ENCODE measurements at regions not wholly inside any gene's neighbourhood (a gene's known extent, or its start where the extent isn't known, plus 50 kb on each side); places are given as distances from the start of the nearest gene placed in this dataset.
A peak's percentile ranks its signal among the peaks of the same experiment; 100 is the strongest.

DNA sequence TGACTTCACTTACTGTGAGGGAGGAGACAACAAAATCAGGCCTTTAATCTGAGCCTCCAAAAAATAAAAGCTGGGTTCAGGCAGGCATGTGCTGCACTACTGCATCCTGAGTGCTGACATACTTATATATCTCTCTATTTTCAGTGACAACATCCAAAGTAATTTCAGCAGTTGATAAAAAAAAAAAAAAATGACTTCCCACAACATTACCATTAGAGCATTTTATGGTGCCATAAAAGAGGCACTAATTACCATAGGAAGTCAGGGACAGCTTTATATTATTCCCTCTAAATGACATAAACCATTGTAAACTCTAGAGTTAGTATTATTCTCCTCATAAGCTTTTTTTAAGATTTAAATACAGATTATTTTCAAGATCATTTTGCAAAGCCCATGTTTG lies 346.1 kb downstream of the SLCO4C1 start:
- in situ Hi-C loops (cut with HindIII; ENCODE audit: extremely low pct_ligation_motif_present, low pct_unique_long_range_greater_than_20kb) (no loop called here), intact Hi-C loops (cut with micrococcal nuclease; ENCODE audit: unreplicated experiment) (no loop called here)
- no peak overlapping the region for H2AFZ ChIP-seq (ENCODE audit: low read length)
- ATAC-seq (no peak), FAIRE-seq (no peak), DNase-seq (ENCODE audit: low spot score) (no peak)
- CTCF ChIA-PET (ENCODE audit: low intra/inter-chr PET ratio, low total read pairs), result no interaction called here
- no peak overlapping the region for H3K4me2 ChIP-seq (ENCODE audit: low read depth, low read length)
- H3K9ac ChIP-seq (ENCODE audit: insufficient read depth, low read depth, low read length), result no peak overlapping the region
- no peak overlapping the region for H3K27ac ChIP-seq (ENCODE audit: extremely low read length, insufficient read depth, low read length)
- H3K27me3 ChIP-seq (ENCODE audit: control insufficient read depth in 1 of 2, insufficient read depth in 2 of 2, low read length in 2 of 2), result no peaks in the 10 kb centered on the region; a peak in 1 of 5 replicates
- TF ChIP-seq ZNF44 (CRISPR knock-in tag; IDR thresholded peaks at IDR 0.05), result no peak
- no peak for TF ChIP-seq RBM39 (IDR thresholded peaks at IDR 0.05; ENCODE audit: low read depth, low read length, poor library complexity, severe bottlenecking)
- TF ChIP-seq ZNF775 (CRISPR knock-in tag; IDR thresholded peaks at IDR 0.05; ENCODE audit: borderline replicate concordance), result no peak
- no peak for TF ChIP-seq MYNN (CRISPR knock-in tag; IDR thresholded peaks at IDR 0.05; ENCODE audit: low read depth)
- POLR2A ChIA-PET, result no interaction called here
- H4K20me1 ChIP-seq (ENCODE audit: insufficient read depth, low read length), result no peaks in the 10 kb centered on the region
- no peaks in the 10 kb centered on the region for H3K79me2 ChIP-seq (ENCODE audit: insufficient read depth, low read length)
- no TSS peak for BruUV-seq (replicated peaks)
- no peaks in the 10 kb centered on the region for H3K4me1 ChIP-seq (ENCODE audit: insufficient read depth, low read length)
- no peaks in the 10 kb centered on the region for H3K36me3 ChIP-seq (replicated peaks in 1 of 2; ENCODE audit: control insufficient read depth in 1 of 2, insufficient read depth in 2 of 2, low read length in 2 of 2)
- H3K9me3 ChIP-seq (ENCODE audit: low read length), result no peaks in the 10 kb centered on the region
- H3K4me3 ChIP-seq (replicated peaks in 1 of 3; ENCODE audit: insufficient read depth in 1 of 3, low read depth in 2 of 3, low read length in 3 of 3), result no peak overlapping the region

DNA sequence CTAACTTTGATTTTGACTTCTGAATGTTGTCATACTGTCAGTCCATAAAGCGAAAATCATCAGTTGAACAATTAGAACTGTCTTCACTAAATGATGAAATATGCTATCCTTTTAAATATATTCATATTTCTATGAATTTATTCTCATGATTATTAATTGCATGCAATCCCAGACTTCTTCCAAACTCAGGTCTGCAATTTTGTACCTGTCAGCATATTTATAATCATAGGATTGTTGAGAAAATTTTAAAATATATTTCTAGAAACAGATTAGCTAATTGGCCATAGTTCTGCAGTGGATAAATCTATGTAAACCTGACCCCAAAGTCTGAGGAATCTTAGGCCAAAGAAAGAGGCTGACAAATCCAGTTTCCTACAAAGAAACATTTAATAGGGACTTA lies 347.5 kb downstream of the SLCO4C1 start:
- Histone ChIP-seq H3K27me3 (ENCODE audit: control insufficient read depth in 1 of 2, insufficient read depth in 2 of 2, low read length in 2 of 2) (no peaks in the 10 kb centered on the region; a peak in 1 of 5 replicates), H2AFZ (ENCODE audit: low read length) (no peak overlapping the region), H3K9ac (ENCODE audit: insufficient read depth, low read depth, low read length) (no peak overlapping the region), H3K36me3 (replicated peaks in 1 of 2; ENCODE audit: control insufficient read depth in 1 of 2, insufficient read depth in 2 of 2, low read length in 2 of 2) (no peaks in the 10 kb centered on the region), H4K20me1 (ENCODE audit: insufficient read depth, low read length) (no peaks in the 10 kb centered on the region), H3K4me2 (ENCODE audit: low read depth, low read length) (no peak overlapping the region), H3K4me1 (ENCODE audit: insufficient read depth, low read length) (no peaks in the 10 kb centered on the region), H3K79me2 (ENCODE audit: insufficient read depth, low read length) (no peaks in the 10 kb centered on the region), H3K9me3 (ENCODE audit: low read length) (no peaks in the 10 kb centered on the region), H3K27ac (ENCODE audit: extremely low read length, insufficient read depth, low read length) (no peak overlapping the region), H3K4me3 (replicated peaks in 1 of 3; ENCODE audit: insufficient read depth in 1 of 3, low read depth in 2 of 3, low read length in 3 of 3) (no peak overlapping the region)
- CTCF ChIA-PET (ENCODE audit: low intra/inter-chr PET ratio, low total read pairs), result no interaction called here
- in situ Hi-C loops (cut with HindIII; ENCODE audit: extremely low pct_ligation_motif_present, low pct_unique_long_range_greater_than_20kb), result no loop called here
- WGBS (ENCODE audit: low lambda C conversion rate), result 8% methylated on average over 1 of the region's 1 CpG
- DNase-seq (ENCODE audit: low spot score) (no peak), ATAC-seq (no peak), FAIRE-seq (no peak)
- BruUV-seq (replicated peaks), result no TSS peak
- POLR2A ChIA-PET, result no interaction called here
- peak; percentile 90 for TF ChIP-seq MAFF (IDR thresholded peaks at IDR 0.05; ENCODE audit: low read depth, low read length)
- no peak for TF ChIP-seq ZNF761 (CRISPR knock-in tag; conservative IDR thresholded peaks at IDR 0.05)
- peak; percentile 89 to 95 for TF ChIP-seq MAFK (conservative IDR thresholded peaks at IDR 0.05 in 1 of 2, IDR thresholded peaks at IDR 0.05 in 1 of 2; ENCODE audit: low read length in 2 of 2)
- intact Hi-C loops (cut with micrococcal nuclease; ENCODE audit: unreplicated experiment), result no loop called here
